Karpas-422 (cell line): ENCODE measurements at regions not wholly inside any gene's neighbourhood (a gene's known extent, or its start where the extent isn't known, plus 50 kb on each side); places are given as distances from the start of the nearest gene placed in this dataset.
"Not testable (repeated sequence)": the region's sequence is repeated elsewhere in the genome, so short reads cannot be mapped to it uniquely, and the experiment has no call there.

Experiments used
- DNase-seq: peaks from one replicate; pipeline ENCODE4 v3.0.0-alpha.2; 2015
- H2AFZ ChIP-seq: fragments of 200-600 bp; sonication (generic); 2 replicates; pipeline ENCODE4 v1.6.1; 2014; ENCODE audit warnings: antibody characterized with exemption, low read length, mixed read lengths
- H3K27ac ChIP-seq: fragments of 200-600 bp; sonication (generic); 2 replicates; pipeline ENCODE4 v1.5.1; 2014; ENCODE audit warnings: mild to moderate bottlenecking, low read length, moderate library complexity
- H3K27me3 ChIP-seq: fragments of 200-600 bp; sonication (generic); 2 replicates; pipeline ENCODE4 v1.6.1; 2014; ENCODE audit warnings: low read length, mixed read lengths
- H3K36me3 ChIP-seq: fragments of 200-600 bp; sonication (generic); 2 replicates; pipeline ENCODE4 v1.6.1; 2014; ENCODE audit warnings: low read length, mixed read lengths; ENCODE audit not compliant: insufficient read depth
- H3K4me1 ChIP-seq: fragments of 200-600 bp; sonication (generic); 2 replicates; pipeline ENCODE4 v1.6.1; 2014; ENCODE audit warnings: mild to moderate bottlenecking, low read length, mixed read lengths
- H3K4me2 ChIP-seq: fragments of 200-600 bp; sonication (generic); 2 replicates; pipeline ENCODE4 v1.6.1; 2014; ENCODE audit warnings: low read length, low read depth, mild to moderate bottlenecking; ENCODE audit not compliant: poor library complexity, severe bottlenecking
- H3K4me3 ChIP-seq: fragments of 200-600 bp; sonication (generic); 2 replicates; pipeline ENCODE4 v1.5.1; 2014; ENCODE audit warnings: mild to moderate bottlenecking, antibody characterized with exemption, low read length, mixed read lengths
- H3K79me2 ChIP-seq: fragments of 200-600 bp; sonication (generic); 2 replicates; pipeline ENCODE4 v1.6.1; 2014; ENCODE audit warnings: mild to moderate bottlenecking, low read length, mixed read lengths
- H3K9ac ChIP-seq: fragments of 200-600 bp; sonication (generic); 2 replicates; pipeline ENCODE4 v1.6.0; 2014; ENCODE audit warnings: low read length
- H3K9me2 ChIP-seq: fragments of 200-600 bp; sonication (generic), shearing (Covaris generic); replicated peaks from 2 replicates; pipeline ENCODE4 v1.6.0; 2014; ENCODE audit warnings: mild to moderate bottlenecking, low read length, moderate library complexity; ENCODE audit not compliant: insufficient read depth
- H3K9me3 ChIP-seq: fragments of 300-700, 200-600 bp; sonication (generic); 2 replicates; pipeline ENCODE4 v1.6.1; 2014; ENCODE audit warnings: low read length, mixed read lengths
- H4K20me1 ChIP-seq: fragments of 200-600 bp; sonication (generic); 2 replicates; pipeline ENCODE4 v1.6.1; 2014; ENCODE audit warnings: mild to moderate bottlenecking, antibody characterized with exemption, low read length, low read depth; ENCODE audit not compliant: insufficient read depth

DNA sequence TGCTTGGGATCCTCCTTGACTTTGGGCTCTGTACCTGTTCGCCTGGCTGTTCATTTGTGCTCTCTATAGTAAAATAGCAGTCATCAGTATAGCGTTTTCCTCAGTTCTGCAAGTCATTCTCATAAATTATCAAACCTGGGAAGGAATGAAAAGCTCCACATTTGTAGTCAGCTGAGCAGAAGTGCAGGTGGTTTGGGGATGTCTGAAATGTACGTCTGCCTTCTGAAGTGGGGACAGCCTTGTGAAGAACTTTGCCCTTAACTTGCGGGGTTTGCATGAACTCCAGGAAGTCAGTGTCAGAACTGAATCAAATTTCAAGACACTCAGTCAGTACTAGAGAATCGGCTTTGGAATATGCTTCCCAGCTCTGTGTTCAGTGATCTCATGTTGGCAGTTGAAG is 358.3 kb upstream of the PRKCQ start:
- Histone ChIP-seq H3K4me1 (no peaks in the 10 kb centered on the region), H4K20me1 (no peaks in the 10 kb centered on the region), H3K9ac (no peak overlapping the region), H3K4me3 (no peak overlapping the region), H3K9me2 (no peaks in the 10 kb centered on the region), H3K9me3 (no peaks in the 10 kb centered on the region), H3K79me2 (no peaks in the 10 kb centered on the region), H3K4me2 (no peak overlapping the region), H3K27me3 (no peaks in the 10 kb centered on the region), H3K36me3 (no peaks in the 10 kb centered on the region), H3K27ac (no peak overlapping the region), H2AFZ (no peak overlapping the region)
- no peak for DNase-seq

DNA sequence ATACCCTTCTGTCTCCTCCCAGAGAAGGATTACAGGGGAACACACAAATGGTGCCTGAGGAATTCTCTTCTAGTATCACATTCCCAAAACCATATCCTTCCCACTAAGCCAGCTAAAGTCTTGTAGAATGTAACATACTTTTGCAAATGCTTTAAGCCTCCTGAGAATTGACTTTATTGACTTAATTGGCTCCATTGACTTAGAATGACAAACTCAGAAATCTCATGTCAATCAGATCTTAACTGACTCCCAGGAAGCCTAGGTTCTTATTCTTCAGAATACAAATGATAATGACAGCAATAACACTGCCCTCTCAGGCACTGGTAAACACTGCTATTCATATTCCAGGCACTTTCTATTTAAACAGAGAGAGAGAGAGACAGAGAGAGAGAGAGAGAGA is 356.9 kb upstream of the PRKCQ start:
- Histone ChIP-seq H4K20me1 (no peaks in the 10 kb centered on the region), H3K4me3 (no peak overlapping the region), H3K27me3 (no peaks in the 10 kb centered on the region), H3K9ac (no peak overlapping the region), H2AFZ (no peak overlapping the region), H3K27ac (no peak overlapping the region), H3K9me2 (no peaks in the 10 kb centered on the region), H3K4me1 (no peaks in the 10 kb centered on the region), H3K4me2 (no peak overlapping the region), H3K79me2 (no peaks in the 10 kb centered on the region), H3K9me3 (no peaks in the 10 kb centered on the region), H3K36me3 (no peaks in the 10 kb centered on the region)
- no peak for DNase-seq

DNA sequence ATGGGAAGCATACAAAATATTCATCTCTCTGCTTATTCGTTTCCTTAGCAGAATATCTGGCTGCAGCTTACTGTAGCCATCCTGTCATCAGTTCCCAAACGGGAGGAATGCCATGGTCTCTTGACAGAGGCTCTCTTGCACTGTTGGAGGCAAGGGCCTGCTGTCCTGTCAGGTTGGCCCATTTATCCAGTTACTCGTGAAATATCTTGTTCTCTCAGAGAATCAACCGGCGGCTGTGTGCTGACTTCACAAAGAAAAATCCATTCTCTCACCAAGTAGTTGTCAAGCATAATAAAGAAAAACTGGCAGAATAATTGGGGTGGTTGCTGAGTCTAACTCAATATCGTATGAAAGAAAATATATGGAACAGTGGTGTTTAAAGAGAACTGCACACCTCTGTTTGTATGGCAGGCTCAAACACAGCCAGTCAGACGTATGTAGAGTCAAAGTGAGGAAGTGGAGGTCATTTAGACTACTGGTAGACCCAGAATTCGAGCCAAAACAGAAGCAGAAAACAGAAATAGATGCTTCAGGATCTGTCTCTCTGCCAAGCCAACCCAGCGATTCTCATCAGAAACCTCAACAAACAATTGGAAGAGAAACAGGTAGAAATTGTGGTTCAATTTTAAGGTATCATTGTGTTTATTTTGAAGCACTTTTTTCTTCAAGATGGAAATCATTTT is 349.2 kb upstream of the PRKCQ start:
- no peaks in the 10 kb centered on the region; the same call in 1 of the 2 replicates for H3K27me3 ChIP-seq
- no peaks in the 10 kb centered on the region for H3K79me2 ChIP-seq
- H3K9me2 ChIP-seq: no peaks in the 10 kb centered on the region
- H3K27ac ChIP-seq: no peak overlapping the region
- DNase-seq: no peak
- H3K36me3 ChIP-seq: no peaks in the 10 kb centered on the region
- H4K20me1 ChIP-seq: no peaks in the 10 kb centered on the region
- no peak overlapping the region for H3K4me3 ChIP-seq
- no peaks in the 10 kb centered on the region for H3K9me3 ChIP-seq
- H3K9ac ChIP-seq: no peak overlapping the region
- no peak overlapping the region for H3K4me2 ChIP-seq
- H2AFZ ChIP-seq: no peak overlapping the region
- H3K4me1 ChIP-seq: peaks cover 15% of the 10 kb centered on the region

DNA sequence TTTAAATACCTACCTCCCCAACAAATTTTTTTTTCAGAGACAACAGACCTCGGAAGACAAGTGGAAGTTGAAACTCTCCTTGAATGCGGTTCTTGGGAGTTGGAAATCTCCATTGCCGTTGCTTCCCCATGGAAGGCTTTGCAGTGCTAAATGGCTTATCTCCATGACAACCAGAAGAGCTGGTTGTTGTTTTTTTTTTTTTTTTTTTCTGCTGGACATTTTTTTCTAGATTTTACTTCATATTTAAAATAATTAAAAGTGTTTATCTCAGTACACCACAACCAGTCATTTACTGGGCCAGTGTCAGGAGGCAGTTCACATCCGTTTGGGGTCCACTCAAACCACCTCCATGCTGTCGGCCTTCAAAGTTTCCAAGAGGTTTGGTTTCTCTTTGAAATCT is 348.5 kb upstream of the PRKCQ start:
- DNase-seq: no peak
- no peak overlapping the region for H3K4me2 ChIP-seq
- no peak overlapping the region for H3K27ac ChIP-seq
- H3K36me3 ChIP-seq: no peaks in the 10 kb centered on the region
- no peak overlapping the region for H3K9ac ChIP-seq
- no peaks in the 10 kb centered on the region for H4K20me1 ChIP-seq
- no peaks in the 10 kb centered on the region; the same call in 1 of the 2 replicates for H3K27me3 ChIP-seq
- no peak overlapping the region for H3K4me3 ChIP-seq
- peak overlapping the region; percentile 95; the same call in 1 of the 2 replicates for H2AFZ ChIP-seq
- no peaks in the 10 kb centered on the region for H3K9me3 ChIP-seq
- H3K9me2 ChIP-seq: no peaks in the 10 kb centered on the region
- H3K79me2 ChIP-seq: no peaks in the 10 kb centered on the region
- H3K4me1 ChIP-seq: peaks cover 15% of the 10 kb centered on the region

DNA sequence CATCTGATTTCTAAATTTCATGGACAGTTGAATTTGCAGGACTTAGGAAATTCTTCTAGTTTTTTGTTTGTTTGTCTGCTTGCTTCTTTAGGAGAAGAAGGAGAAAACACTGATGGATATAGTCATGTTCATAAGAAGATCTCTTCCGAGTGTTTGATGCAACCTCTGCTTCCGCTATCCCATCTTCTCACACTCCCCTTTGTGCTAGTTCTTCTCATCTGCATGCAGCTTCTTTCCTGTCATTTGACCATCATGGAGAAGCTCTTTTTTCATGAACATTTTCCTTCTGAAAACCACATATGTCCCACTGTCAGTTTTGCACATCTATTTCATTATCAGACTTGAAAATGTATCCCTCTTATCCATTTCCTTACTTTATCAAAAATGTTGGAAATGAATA is 346.9 kb upstream of the PRKCQ start:
- no peak overlapping the region for H3K9ac ChIP-seq
- no peak overlapping the region for H3K27ac ChIP-seq
- no peak for DNase-seq
- no peaks in the 10 kb centered on the region for H3K36me3 ChIP-seq
- H3K9me3 ChIP-seq: no peaks in the 10 kb centered on the region
- H3K4me1 ChIP-seq: peaks cover 15% of the 10 kb centered on the region
- H3K9me2 ChIP-seq: no peaks in the 10 kb centered on the region
- no peak overlapping the region for H3K4me3 ChIP-seq
- no peak overlapping the region for H3K4me2 ChIP-seq
- H4K20me1 ChIP-seq: no peaks in the 10 kb centered on the region
- no peaks in the 10 kb centered on the region for H3K79me2 ChIP-seq
- H2AFZ ChIP-seq: no peak overlapping the region
- H3K27me3 ChIP-seq: no peaks in the 10 kb centered on the region; the same call in 1 of the 2 replicates

DNA sequence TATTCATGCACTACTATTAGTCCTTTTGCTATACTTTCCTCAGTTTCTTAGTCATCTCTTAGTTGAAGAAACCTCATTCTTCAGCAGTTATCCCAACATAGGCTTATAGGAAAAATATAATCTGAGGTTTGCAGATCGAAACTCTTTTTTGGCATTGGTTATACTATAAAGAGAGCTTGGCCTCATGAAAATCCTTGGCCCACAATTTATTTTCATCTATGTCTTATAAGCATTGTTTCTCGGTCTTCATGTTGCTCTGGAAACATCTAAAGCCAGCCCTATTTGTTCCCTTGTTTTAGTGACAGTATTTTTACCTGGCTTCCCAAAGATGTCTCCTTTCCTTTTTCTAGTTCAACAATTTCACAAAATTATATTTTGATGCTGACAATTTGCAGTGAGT is 345.1 kb upstream of the PRKCQ start:
- H3K27ac ChIP-seq: no peak overlapping the region

DNA sequence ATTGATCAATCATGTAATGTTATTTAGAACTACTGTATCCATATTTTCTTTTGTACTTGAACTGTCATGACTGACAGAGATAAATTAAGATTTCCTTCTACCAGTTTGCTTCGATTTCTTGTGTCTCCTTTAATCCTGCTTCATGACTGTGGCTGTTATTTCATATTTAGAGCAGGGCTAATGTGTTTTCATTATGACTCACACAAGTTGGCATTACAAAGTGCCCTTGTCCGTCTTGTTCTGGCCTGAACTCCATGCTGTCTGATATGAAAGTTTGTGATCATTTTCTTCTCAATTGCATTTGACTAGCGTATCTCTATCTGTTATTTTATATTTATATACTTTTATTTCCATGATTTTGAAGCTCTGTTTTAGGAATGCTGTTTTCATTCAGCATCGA is 344.1 kb upstream of the PRKCQ start:
- no peak for DNase-seq
- Histone ChIP-seq H3K27ac (no peak overlapping the region), H3K36me3 (no peaks in the 10 kb centered on the region), H3K9me2 (no peaks in the 10 kb centered on the region), H3K9me3 (no peaks in the 10 kb centered on the region), H3K4me2 (no peak overlapping the region), H4K20me1 (no peaks in the 10 kb centered on the region), H3K9ac (no peak overlapping the region), H3K79me2 (no peaks in the 10 kb centered on the region), H3K27me3 (no peaks in the 10 kb centered on the region; the same call in 1 of the 2 replicates), H3K4me1 (peaks cover 15% of the 10 kb centered on the region), H3K4me3 (no peak overlapping the region), H2AFZ (no peak overlapping the region)

More for the DNA sequence above, 345.1 kb upstream of the PRKCQ start:
- DNase-seq: no peak
- Histone ChIP-seq H3K4me1 (peaks cover 15% of the 10 kb centered on the region), H2AFZ (no peak overlapping the region), H3K79me2 (no peaks in the 10 kb centered on the region), H3K9ac (no peak overlapping the region), H3K9me2 (no peaks in the 10 kb centered on the region), H3K4me2 (no peak overlapping the region), H3K9me3 (no peaks in the 10 kb centered on the region), H4K20me1 (no peaks in the 10 kb centered on the region), H3K36me3 (no peaks in the 10 kb centered on the region), H3K4me3 (no peak overlapping the region), H3K27me3 (no peaks in the 10 kb centered on the region; the same call in 1 of the 2 replicates)

DNA sequence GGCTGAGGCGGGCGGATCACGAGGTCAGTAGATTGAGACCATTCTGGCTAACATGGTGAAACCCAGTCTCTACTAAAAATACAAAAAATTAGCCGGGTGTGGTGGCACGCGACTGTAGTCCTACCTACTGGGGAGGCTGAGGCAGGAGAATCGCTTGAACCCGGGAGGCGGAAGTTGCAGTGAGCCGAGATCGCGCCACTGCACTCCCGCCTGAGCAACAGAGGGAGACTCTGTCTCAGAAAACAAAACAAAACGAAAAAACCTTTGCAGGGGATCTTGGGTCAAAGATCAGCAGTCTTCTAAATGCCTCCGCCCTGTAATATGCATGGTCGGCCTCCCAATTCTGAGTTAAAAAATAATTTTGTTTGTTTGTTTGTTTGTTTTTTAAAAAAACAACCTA is 340.9 kb upstream of the PRKCQ start:
- H3K9me2 ChIP-seq, H3K9ac ChIP-seq, H4K20me1 ChIP-seq, DNase-seq, H3K79me2 ChIP-seq, H3K4me1 ChIP-seq, H3K4me3 ChIP-seq, H3K9me3 ChIP-seq, H3K27me3 ChIP-seq, H3K4me2 ChIP-seq, H3K36me3 ChIP-seq, H3K27ac ChIP-seq, H2AFZ ChIP-seq: not testable (repeated sequence)
